PC-9 (cell line): ENCODE measurements at regions not wholly inside any gene's neighbourhood (a gene's known extent, or its start where the extent isn't known, plus 50 kb on each side); places are given as distances from the start of the nearest gene placed in this dataset.

Experiments used
- BruUV-seq: library from RNA; stranded (reverse); fragments of 400-500 nt; replicated peaks from 2 replicates; lab custom pipeline; 2021; lab: Mats Ljungman, UMichigan
- CTCF ChIA-PET: fragments of 300-600 bp; sonication (Branson Sonifier 250); formaldehyde crosslinking; loops from one replicate; lab custom pipeline; 2022; ENCODE audit warnings: antibody characterized with exemption; lab: Charles Lee
- POLR2A ChIA-PET: fragments of 300-600 bp; sonication (Branson Sonifier 250); formaldehyde crosslinking; loops from one replicate; lab custom pipeline; 2022; ENCODE audit warnings: antibody characterized with exemption; ENCODE audit not compliant: unreplicated experiment; lab: Charles Lee
- DNase-seq, 2 experiments: peaks; one replicate each; pipeline versions ENCODE4 v3.0.0 to v3.0.0-alpha.2; 2015 to 2022; ENCODE audit warnings: mixed read lengths in 1 of 2
- H2AFZ ChIP-seq: fragments of 200-600 bp; sonication (generic); 2 replicates; pipeline ENCODE4 v1.8.1; 2017; ENCODE audit warnings: antibody characterized with exemption
- H3F3A ChIP-seq: fragments of 200-600 bp; sonication (generic); 2 replicates; pipeline ENCODE4 v1.8.1; 2017; ENCODE audit warnings: antibody characterized with exemption, mild to moderate bottlenecking, low read depth; ENCODE audit not compliant: insufficient read depth
- H3K27ac ChIP-seq: fragments of 200-600 bp; sonication (generic); 2 replicates; pipeline ENCODE4 v1.6.1; 2016; ENCODE audit warnings: mixed run types
- H3K27me3 ChIP-seq: fragments of 200-600 bp; sonication (generic); 2 replicates; pipeline ENCODE4 v1.6.1; 2016; ENCODE audit warnings: low read depth, mixed run types; ENCODE audit not compliant: insufficient read depth
- H3K36me3 ChIP-seq: fragments of 200-600 bp; sonication (generic); 2 replicates; pipeline ENCODE4 v1.6.1; 2016; ENCODE audit warnings: low read depth, mixed run types
- H3K4me1 ChIP-seq: fragments of 200-600 bp; sonication (generic); replicated peaks from 2 replicates; pipeline ENCODE4 v1.6.1; 2016; ENCODE audit warnings: mixed run types; ENCODE audit not compliant: insufficient read depth
- H3K4me2 ChIP-seq: fragments of 200-600 bp; sonication (generic); 2 replicates; pipeline ENCODE4 v1.6.1; 2017; ENCODE audit warnings: mixed run types
- H3K4me3 ChIP-seq: fragments of 200-600 bp; sonication (generic); 2 replicates; pipeline ENCODE4 v1.6.1; 2016; ENCODE audit warnings: mixed run types
- H3K79me2 ChIP-seq: fragments of 200-600 bp; sonication (generic); 2 replicates; pipeline ENCODE4 v1.6.1; 2017; ENCODE audit warnings: low read depth, mixed run types
- H3K9me2 ChIP-seq: fragments of 200-600 bp; sonication (generic); 2 replicates; pipeline ENCODE4 v1.8.1; 2017; ENCODE audit warnings: mild to moderate bottlenecking; ENCODE audit not compliant: insufficient read depth
- H3K9me3 ChIP-seq: fragments of 200-600 bp; sonication (generic); 2 replicates; pipeline ENCODE4 v1.8.1; 2016; ENCODE audit warnings: low read depth; ENCODE audit not compliant: insufficient read depth
- H4K20me1 ChIP-seq: fragments of 200-600 bp; sonication (generic); 2 replicates; pipeline ENCODE4 v1.8.1; 2017; ENCODE audit not compliant: insufficient read depth
- CTCF ChIP-seq: fragments of 200-600 bp; sonication (generic); conservative IDR thresholded peaks from 2 replicates; pipeline ENCODE4 v1.6.1; 2017; ENCODE audit warnings: mixed run types, antibody characterized with exemption, mild to moderate bottlenecking, moderate library complexity
- EZH2 ChIP-seq: fragments of 200-600 bp; sonication (generic); IDR thresholded peaks from 2 replicates; pipeline ENCODE4 v1.8.0; 2017; ENCODE audit warnings: antibody characterized with exemption, low read depth
- intact Hi-C: fragments of 100-400 bp; cut with micrococcal nuclease; formaldehyde crosslinking; loops from one replicate; pipeline ENCODE4 v1.10.0; 2022; ENCODE audit not compliant: unreplicated experiment

GRCh38 chr1:17877316-17877715, 122.2 kb downstream of the ACTL8 start:
- Histone ChIP-seq H3K4me3 (no peak overlapping the region), H3K79me2 (no peaks in the 10 kb centered on the region), H3K27ac (no peak overlapping the region), H3K9me3 (no peaks in the 10 kb centered on the region), H3K9me2 (no peaks in the 10 kb centered on the region), H2AFZ (no peak overlapping the region), H4K20me1 (no peaks in the 10 kb centered on the region), H3K27me3 (no peaks in the 10 kb centered on the region), H3F3A (no peaks in the 10 kb centered on the region), H3K36me3 (no peaks in the 10 kb centered on the region), H3K4me2 (no peak overlapping the region), H3K4me1 (peaks cover 16% of the 10 kb centered on the region)
- BruUV-seq: no TSS peak
- CTCF ChIA-PET: no interaction called here
- TF ChIP-seq EZH2: no peak
- no peak for TF ChIP-seq CTCF
- DNase-seq: no peak
- intact Hi-C loops: no loop called here
- POLR2A ChIA-PET: interaction anchor here (0.7 kb wide), 1 partner anchor 216 kb away, joined by 3 read pairs; no protein-coding TSS in a partner anchor

- TF ChIP-seq CTCF: no peak
- no peak for TF ChIP-seq EZH2
- intact Hi-C loops: no loop called here
- peaks cover 16% of the 10 kb centered on the region for H3K4me1 ChIP-seq
- H3K9me3 ChIP-seq: no peaks in the 10 kb centered on the region
- no peak overlapping the region for H3K4me2 ChIP-seq
- H3K9me2 ChIP-seq: no peaks in the 10 kb centered on the region
- no peaks in the 10 kb centered on the region for H3F3A ChIP-seq
- H3K36me3 ChIP-seq: no peaks in the 10 kb centered on the region
- DNase-seq: no peak
- BruUV-seq: no TSS peak
- H3K27ac ChIP-seq: no peak overlapping the region
- no peaks in the 10 kb centered on the region for H4K20me1 ChIP-seq
- no peaks in the 10 kb centered on the region for H3K79me2 ChIP-seq
- no peak overlapping the region for H2AFZ ChIP-seq
- H3K27me3 ChIP-seq: no peaks in the 10 kb centered on the region
- POLR2A ChIA-PET: interaction anchor here (0.7 kb wide), 1 partner anchor 215 kb away, joined by 3 read pairs; no protein-coding TSS in a partner anchor
- H3K4me3 ChIP-seq: no peak overlapping the region
- CTCF ChIA-PET: no interaction called here
These were observed 122.8 kb downstream of the ACTL8 start for GRCh38 chr1:17877896-17878295.

- Histone ChIP-seq H3K4me3 (no peak overlapping the region), H3K27ac (no peak overlapping the region), H3K36me3 (no peaks in the 10 kb centered on the region), H2AFZ (no peak overlapping the region), H4K20me1 (no peaks in the 10 kb centered on the region), H3K79me2 (no peaks in the 10 kb centered on the region), H3K9me3 (no peaks in the 10 kb centered on the region), H3K4me1 (peaks cover 16% of the 10 kb centered on the region), H3F3A (no peaks in the 10 kb centered on the region), H3K27me3 (no peaks in the 10 kb centered on the region), H3K9me2 (no peaks in the 10 kb centered on the region), H3K4me2 (no peak overlapping the region)
- ChIA-PET POLR2A (no interaction called here), CTCF (no interaction called here)
- no peak for TF ChIP-seq EZH2
- TF ChIP-seq CTCF: no peak
- intact Hi-C loops: no loop called here
- no peak for DNase-seq
- BruUV-seq: no TSS peak
These were observed 123.7 kb downstream of the ACTL8 start for GRCh38 chr1:17878837-17879236.
